MG63 (cell line): ENCODE measurements at regions not wholly inside any gene's neighbourhood (a gene's known extent, or its start where the extent isn't known, plus 50 kb on each side); places are given as distances from the start of the nearest gene placed in this dataset.

Experiments
- DNase-seq: peaks from one replicate; pipeline ENCODE4 v3.0.0-alpha.2; 2020
- H3K27me3 ChIP-seq: fragments of 250-450 bp; sonication (Bioruptor Pico); 2 replicates; pipeline ENCODE4 v1.5.1; 2020; ENCODE audit warnings: mild to moderate bottlenecking, moderate library complexity
- H3K36me3 ChIP-seq: fragments of 250-450 bp; sonication (Bioruptor Pico); 2 replicates; pipeline ENCODE4 v1.5.1; 2020; ENCODE audit warnings: mild to moderate bottlenecking, moderate library complexity
- H3K4me3 ChIP-seq: fragments of 250-450 bp; sonication (Bioruptor Pico); 2 replicates; pipeline ENCODE4 v1.5.1; 2020; ENCODE audit warnings: mild to moderate bottlenecking, moderate library complexity
- H3K9me3 ChIP-seq: fragments of 250-450 bp; sonication (Bioruptor Pico); 2 replicates; pipeline ENCODE4 v1.5.1; 2020; ENCODE audit warnings: mild to moderate bottlenecking, moderate library complexity

GRCh38 chr5:152855441-152855840, 450.4 kb upstream of the NMUR2 start:
- Histone ChIP-seq H3K4me3 (no peak overlapping the region), H3K27me3 (peaks cover 2% of the 10 kb centered on the region; the same call in 1 of the 2 replicates), H3K36me3 (no peaks in the 10 kb centered on the region), H3K9me3 (no peaks in the 10 kb centered on the region)
- DNase-seq, result peak; percentile 1

- no peak for DNase-seq
- H3K27me3 ChIP-seq, result no peaks in the 10 kb centered on the region
- H3K9me3 ChIP-seq, result no peaks in the 10 kb centered on the region
- H3K4me3 ChIP-seq, result no peak overlapping the region
- H3K36me3 ChIP-seq, result no peaks in the 10 kb centered on the region
Observed at GRCh38 chr5:152861231-152861630, 456.2 kb upstream of the NMUR2 start.

GRCh38 chr5:152864447-152864846, 459.4 kb upstream of the NMUR2 start:
- no peaks in the 10 kb centered on the region for H3K9me3 ChIP-seq
- no peak overlapping the region for H3K4me3 ChIP-seq
- H3K27me3 ChIP-seq, result no peaks in the 10 kb centered on the region
- no peaks in the 10 kb centered on the region for H3K36me3 ChIP-seq
- DNase-seq, result no peak

- no peaks in the 10 kb centered on the region for H3K9me3 ChIP-seq
- H3K36me3 ChIP-seq, result no peaks in the 10 kb centered on the region
- no peak for DNase-seq
- H3K27me3 ChIP-seq, result no peaks in the 10 kb centered on the region
- no peak overlapping the region for H3K4me3 ChIP-seq
Observed at GRCh38 chr5:152864991-152865390, 459.9 kb upstream of the NMUR2 start.

GRCh38 chr5:152869971-152870370, 464.9 kb upstream of the NMUR2 start:
- H3K27me3 ChIP-seq, result no peaks in the 10 kb centered on the region
- H3K36me3 ChIP-seq, result no peaks in the 10 kb centered on the region
- DNase-seq, result no peak
- no peaks in the 10 kb centered on the region for H3K9me3 ChIP-seq
- no peak overlapping the region for H3K4me3 ChIP-seq

GRCh38 chr5:152882621-152883020, 477.5 kb upstream of the NMUR2 start:
- H3K36me3 ChIP-seq, result no peaks in the 10 kb centered on the region
- H3K9me3 ChIP-seq, result no peaks in the 10 kb centered on the region
- H3K27me3 ChIP-seq, result no peaks in the 10 kb centered on the region
- DNase-seq, result no peak
- no peak overlapping the region for H3K4me3 ChIP-seq

GRCh38 chr5:152883066-152883775, 478.1 kb upstream of the NMUR2 start:
- Histone ChIP-seq H3K9me3 (no peaks in the 10 kb centered on the region), H3K27me3 (no peaks in the 10 kb centered on the region), H3K4me3 (no peak overlapping the region), H3K36me3 (no peaks in the 10 kb centered on the region)
- DNase-seq, result no peak

GRCh38 chr5:152884006-152884405, 478.9 kb upstream of the NMUR2 start:
- H3K4me3 ChIP-seq, result no peak overlapping the region
- no peaks in the 10 kb centered on the region for H3K27me3 ChIP-seq
- no peaks in the 10 kb centered on the region for H3K9me3 ChIP-seq
- no peak for DNase-seq
- H3K36me3 ChIP-seq, result no peaks in the 10 kb centered on the region

- Histone ChIP-seq H3K9me3 (no peaks in the 10 kb centered on the region), H3K27me3 (peaks cover 3% of the 10 kb centered on the region; the same call in 1 of the 2 replicates), H3K4me3 (no peak overlapping the region), H3K36me3 (no peaks in the 10 kb centered on the region)
- no peak for DNase-seq
Observed at GRCh38 chr5:152900332-152900731, 495.3 kb upstream of the NMUR2 start.

GRCh38 chr5:152901754-152902153, 496.7 kb upstream of the NMUR2 start:
- peaks cover 3% of the 10 kb centered on the region; the same call in 1 of the 2 replicates for H3K27me3 ChIP-seq
- DNase-seq, result no peak
- no peaks in the 10 kb centered on the region for H3K9me3 ChIP-seq
- H3K36me3 ChIP-seq, result no peaks in the 10 kb centered on the region
- no peak overlapping the region for H3K4me3 ChIP-seq

- DNase-seq, result no peak
- Histone ChIP-seq H3K36me3 (no peaks in the 10 kb centered on the region), H3K4me3 (no peak overlapping the region)
Observed at GRCh38 chr5:152905286-152905685, 500.2 kb upstream of the NMUR2 start.

GRCh38 chr5:152907488-152908245, 502.6 kb upstream of the NMUR2 start:
- no peaks in the 10 kb centered on the region for H3K9me3 ChIP-seq
- H3K27me3 ChIP-seq, result peaks cover 3% of the 10 kb centered on the region; the same call in 1 of the 2 replicates
- H3K36me3 ChIP-seq, result no peaks in the 10 kb centered on the region
- H3K4me3 ChIP-seq, result no peak overlapping the region
- no peak for DNase-seq

More at GRCh38 chr5:152905286-152905685, 500.2 kb upstream of the NMUR2 start:
- Histone ChIP-seq H3K9me3 (no peaks in the 10 kb centered on the region), H3K27me3 (peaks cover 3% of the 10 kb centered on the region; the same call in 1 of the 2 replicates)

- H3K27me3 ChIP-seq, result no peaks in the 10 kb centered on the region
- no peaks in the 10 kb centered on the region for H3K9me3 ChIP-seq
- H3K4me3 ChIP-seq, result no peak overlapping the region
- no peaks in the 10 kb centered on the region for H3K36me3 ChIP-seq
- DNase-seq, result no peak
Observed at GRCh38 chr5:152912924-152913323, 507.8 kb upstream of the NMUR2 start.

- H3K27me3 ChIP-seq, result no peaks in the 10 kb centered on the region
- no peak overlapping the region for H3K4me3 ChIP-seq
- DNase-seq, result no peak
- H3K9me3 ChIP-seq, result no peaks in the 10 kb centered on the region
- no peaks in the 10 kb centered on the region for H3K36me3 ChIP-seq
Observed at GRCh38 chr5:152932621-152933020, 527.5 kb upstream of the NMUR2 start.

- no peak for DNase-seq
- Histone ChIP-seq H3K4me3 (no peak overlapping the region), H3K27me3 (no peaks in the 10 kb centered on the region), H3K9me3 (no peaks in the 10 kb centered on the region), H3K36me3 (no peaks in the 10 kb centered on the region)
Observed at GRCh38 chr5:152933056-152933455, 528.0 kb upstream of the NMUR2 start.

- no peaks in the 10 kb centered on the region for H3K27me3 ChIP-seq
- H3K9me3 ChIP-seq, result no peaks in the 10 kb centered on the region
- no peak overlapping the region for H3K4me3 ChIP-seq
- no peak for DNase-seq
- H3K36me3 ChIP-seq, result no peaks in the 10 kb centered on the region
Observed at GRCh38 chr5:152938630-152939029, 533.6 kb upstream of the NMUR2 start.

- Histone ChIP-seq H3K4me3 (no peak overlapping the region), H3K27me3 (no peaks in the 10 kb centered on the region), H3K36me3 (no peaks in the 10 kb centered on the region), H3K9me3 (no peaks in the 10 kb centered on the region)
- no peak for DNase-seq
Observed at GRCh38 chr5:152942633-152943336, 537.7 kb upstream of the NMUR2 start.
